Putamen (tissue), 1 donor: ENCODE measurements at regions not wholly inside any gene's neighbourhood (a gene's known extent, or its start where the extent isn't known, plus 50 kb on each side); places are given as distances from the start of the nearest gene placed in this dataset.
"Not testable (repeated sequence)": the region's sequence is repeated elsewhere in the genome, so short reads cannot be mapped to it uniquely, and the experiment has no call there.

ENCODE experiments used
- DNase-seq: peaks from one replicate; pipeline ENCODE4 v3.0.0-alpha.2; 2016; ENCODE audit warnings: low spot score

- not testable (repeated sequence) for DNase-seq
Observed at GRCh38 chr7:9919-10318, 182.5 kb upstream of the FAM20C start.

GRCh38 chr7:32565-33280, 159.6 kb upstream of the FAM20C start:
- DNase-seq = not testable (repeated sequence)

- DNase-seq = not testable (repeated sequence)
Observed at GRCh38 chr7:35121-35541, 157.2 kb upstream of the FAM20C start.

- not testable (repeated sequence) for DNase-seq
Observed at GRCh38 chr7:36539-36938, 155.8 kb upstream of the FAM20C start.

- not testable (repeated sequence) for DNase-seq
Observed at GRCh38 chr7:37656-38055, 154.7 kb upstream of the FAM20C start.

GRCh38 chr7:38444-38843, 153.9 kb upstream of the FAM20C start:
- DNase-seq = not testable (repeated sequence)

GRCh38 chr7:39984-40740, 152.2 kb upstream of the FAM20C start:
- not testable (repeated sequence) for DNase-seq

- DNase-seq = no peak
Observed at GRCh38 chr7:40799-41750, 151.3 kb upstream of the FAM20C start.

- no peak for DNase-seq
Observed at GRCh38 chr7:41917-42565, 150.3 kb upstream of the FAM20C start.

GRCh38 chr7:43791-44540, 148.4 kb upstream of the FAM20C start:
- DNase-seq = no peak

GRCh38 chr7:44541-44896, 147.9 kb upstream of the FAM20C start:
- no peak for DNase-seq

- no peak for DNase-seq
Observed at GRCh38 chr7:45106-46090, 147.0 kb upstream of the FAM20C start.

GRCh38 chr7:46123-46829, 146.1 kb upstream of the FAM20C start:
- no peak for DNase-seq

- DNase-seq = no peak
Observed at GRCh38 chr7:46830-47140, 145.6 kb upstream of the FAM20C start.

- no peak for DNase-seq
Observed at GRCh38 chr7:51456-52068, 140.8 kb upstream of the FAM20C start.

GRCh38 chr7:52100-52499, 140.3 kb upstream of the FAM20C start:
- no peak for DNase-seq

- no peak for DNase-seq
Observed at GRCh38 chr7:53531-53930, 138.8 kb upstream of the FAM20C start.

GRCh38 chr7:54615-55014, 137.8 kb upstream of the FAM20C start:
- no peak for DNase-seq

- no peak for DNase-seq
Observed at GRCh38 chr7:55690-56248, 136.6 kb upstream of the FAM20C start.
